ENCODE measurements at regions not wholly inside any gene's neighbourhood (a gene's known extent, or its start where the extent isn't known, plus 50 kb on each side); places are given as distances from the start of the nearest gene placed in this dataset.

GRCh38 chr22:27157666-27158370 lies 500.4 kb downstream of the MIAT start:
- H2AFZ ChIP-seq (ENCODE audit: control insufficient read depth, low read length), result no peak overlapping the region
- H3K4me2 ChIP-seq (ENCODE audit: control insufficient read depth, extremely low read depth, insufficient read depth, low read depth, low read length), result no peak overlapping the region
- no peaks in the 10 kb centered on the region for H3K9me1 ChIP-seq (ENCODE audit: control insufficient read depth, extremely low read depth, insufficient read depth, low read length)
- H3K4me3 ChIP-seq (ENCODE audit: control insufficient read depth in 2 of 3, extremely low read depth in 1 of 3, insufficient read depth in 2 of 3, low read depth in 1 of 3, low read length in 3 of 3), result no peak overlapping the region
- no peak for DNase-seq (ENCODE audit: low read depth, low spot score)
- H3K9me3 ChIP-seq (ENCODE audit: control insufficient read depth, low read depth, low read length), result no peaks in the 10 kb centered on the region
- H4K20me1 ChIP-seq (ENCODE audit: control insufficient read depth, extremely low read depth, insufficient read depth, low read length), result no peaks in the 10 kb centered on the region
- no peaks in the 10 kb centered on the region for H3K79me2 ChIP-seq (ENCODE audit: control insufficient read depth, insufficient read depth, low read length)
- FAIRE-seq, result no peak
- dilution Hi-C loops (cut with MboI; ENCODE audit: extremely low pct_ligation_motif_present, low sequenced_read_pairs), result no loop called here
- no peaks in the 10 kb centered on the region for H3K36me3 ChIP-seq (ENCODE audit: control insufficient read depth in 2 of 2, extremely low read depth in 1 of 2, insufficient read depth in 2 of 2, low read length in 2 of 2)
- H3K4me1 ChIP-seq (ENCODE audit: control insufficient read depth, extremely low read depth, insufficient read depth, low read length), result no peaks in the 10 kb centered on the region
- H3K9ac ChIP-seq (ENCODE audit: control insufficient read depth, extremely low read depth, insufficient read depth, low read length), result no peak overlapping the region
- TF ChIP-seq EZH2 (IDR thresholded peaks at IDR 0.05; ENCODE audit: low read length) (no peak), CTCF (optimal IDR thresholded peaks at IDR 0.05 in 1 of 3, IDR thresholded peaks at IDR 0.05 in 1 of 3, conservative IDR thresholded peaks at IDR 0.05 in 1 of 3; ENCODE audit: extremely low read depth in 1 of 3, insufficient read depth in 2 of 3, low read length in 3 of 3) (no peak)
- no peak overlapping the region for H3K27ac ChIP-seq (ENCODE audit: control insufficient read depth, insufficient read depth, low read length)
- peaks cover 7% of the 10 kb centered on the region for H3K27me3 ChIP-seq (ENCODE audit: control insufficient read depth, extremely low read depth, insufficient read depth, low read length)

- Histone ChIP-seq H3K9ac (ENCODE audit: control insufficient read depth, extremely low read depth, insufficient read depth, low read length) (no peak overlapping the region), H2AFZ (ENCODE audit: control insufficient read depth, low read length) (no peak overlapping the region), H3K4me3 (ENCODE audit: control insufficient read depth in 2 of 3, extremely low read depth in 1 of 3, insufficient read depth in 2 of 3, low read depth in 1 of 3, low read length in 3 of 3) (no peak overlapping the region), H3K27me3 (ENCODE audit: control insufficient read depth, extremely low read depth, insufficient read depth, low read length) (peaks cover 11% of the 10 kb centered on the region), H3K9me3 (ENCODE audit: control insufficient read depth, low read depth, low read length) (no peaks in the 10 kb centered on the region), H3K27ac (ENCODE audit: control insufficient read depth, insufficient read depth, low read length) (no peak overlapping the region), H3K4me1 (ENCODE audit: control insufficient read depth, extremely low read depth, insufficient read depth, low read length) (no peaks in the 10 kb centered on the region), H3K9me1 (ENCODE audit: control insufficient read depth, extremely low read depth, insufficient read depth, low read length) (no peaks in the 10 kb centered on the region), H3K4me2 (ENCODE audit: control insufficient read depth, extremely low read depth, insufficient read depth, low read depth, low read length) (no peak overlapping the region), H3K36me3 (ENCODE audit: control insufficient read depth in 2 of 2, extremely low read depth in 1 of 2, insufficient read depth in 2 of 2, low read length in 2 of 2) (no peaks in the 10 kb centered on the region), H3K79me2 (ENCODE audit: control insufficient read depth, insufficient read depth, low read length) (no peaks in the 10 kb centered on the region), H4K20me1 (ENCODE audit: control insufficient read depth, extremely low read depth, insufficient read depth, low read length) (no peaks in the 10 kb centered on the region)
- DNase-seq (ENCODE audit: low read depth, low spot score) (no peak), FAIRE-seq (no peak)
- dilution Hi-C loops (cut with MboI; ENCODE audit: extremely low pct_ligation_motif_present, low sequenced_read_pairs), result no loop called here
- TF ChIP-seq CTCF (optimal IDR thresholded peaks at IDR 0.05 in 1 of 3, IDR thresholded peaks at IDR 0.05 in 1 of 3, conservative IDR thresholded peaks at IDR 0.05 in 1 of 3; ENCODE audit: extremely low read depth in 1 of 3, insufficient read depth in 2 of 3, low read length in 3 of 3) (no peak), EZH2 (IDR thresholded peaks at IDR 0.05; ENCODE audit: low read length) (no peak)
Measured at GRCh38 chr22:27159016-27159415, 501.6 kb downstream of the MIAT start.

Data from keratinocyte (primary cell).